Stimulated activated naive B cell treated with anti-CD40 and anti-IgM and Interleukin-4, amounts not matched to agents 10 μg/mL and 1 μg/mL and 100 μg/mL, for 72 hours (primary cell): ENCODE measurements at regions not wholly inside any gene's neighbourhood (a gene's known extent, or its start where the extent isn't known, plus 50 kb on each side); places are given as distances from the start of the nearest gene placed in this dataset.

Experiments used
- ATAC-seq, 2 donors: fragments of 150-1000 bp; cut with Tn5 transposase; replicated peaks; 2 replicates each; pipeline ENCODE4 v1.10.0; 2021; ENCODE audit warnings: moderate library complexity in 1 of 2
- DNase-seq: peaks from one replicate; pipeline ENCODE4 v3.0.0; 2021
- H3K27ac Mint-ChIP-seq: one replicate; pipeline ENCODE4 v1.8.0; 2022; ENCODE audit warnings: mild to moderate bottlenecking, mixed read lengths
- H3K27me3 Mint-ChIP-seq, 2 donors: one replicate each; pipeline ENCODE4 v1.8.0; 2022; ENCODE audit warnings: mixed read lengths in 2 of 2
- H3K36me3 Mint-ChIP-seq, 2 donors: one replicate each; pipeline ENCODE4 v1.8.0; 2022; ENCODE audit warnings: mixed read lengths in 2 of 2, mild to moderate bottlenecking in 1 of 2
- H3K4me1 Mint-ChIP-seq, 2 donors: one replicate each; pipeline ENCODE4 v1.8.0; 2022; ENCODE audit warnings: mixed read lengths in 2 of 2, mild to moderate bottlenecking in 1 of 2
- H3K4me3 Mint-ChIP-seq, 2 donors: one replicate each; pipeline ENCODE4 v1.8.0; 2022; ENCODE audit warnings: mild to moderate bottlenecking in 2 of 2, mixed read lengths in 2 of 2, moderate library complexity in 1 of 2
- H3K9me3 Mint-ChIP-seq, 2 donors: one replicate each; pipeline ENCODE4 v1.8.0; 2022; ENCODE audit warnings: mixed read lengths in 2 of 2, mild to moderate bottlenecking in 1 of 2

- peak overlapping the region; percentile 39 to 65 for H3K4me3 Mint-ChIP-seq
- no peaks in the 10 kb centered on the region for H3K36me3 Mint-ChIP-seq
- DNase-seq = no peak
- H3K4me1 Mint-ChIP-seq = peaks cover 14 to 35% of the 10 kb centered on the region in 2 donors
- no peak overlapping the region for H3K27ac Mint-ChIP-seq
- H3K9me3 Mint-ChIP-seq = peaks cover 0 to 2% of the 10 kb centered on the region in 2 donors
- H3K27me3 Mint-ChIP-seq = peaks cover 8 to 22% of the 10 kb centered on the region in 2 donors
- peak; percentile 95 for ATAC-seq
These were observed 55.6 kb upstream of the CCSER1 start for GRCh38 chr4:90071289-90072235.

DNA sequence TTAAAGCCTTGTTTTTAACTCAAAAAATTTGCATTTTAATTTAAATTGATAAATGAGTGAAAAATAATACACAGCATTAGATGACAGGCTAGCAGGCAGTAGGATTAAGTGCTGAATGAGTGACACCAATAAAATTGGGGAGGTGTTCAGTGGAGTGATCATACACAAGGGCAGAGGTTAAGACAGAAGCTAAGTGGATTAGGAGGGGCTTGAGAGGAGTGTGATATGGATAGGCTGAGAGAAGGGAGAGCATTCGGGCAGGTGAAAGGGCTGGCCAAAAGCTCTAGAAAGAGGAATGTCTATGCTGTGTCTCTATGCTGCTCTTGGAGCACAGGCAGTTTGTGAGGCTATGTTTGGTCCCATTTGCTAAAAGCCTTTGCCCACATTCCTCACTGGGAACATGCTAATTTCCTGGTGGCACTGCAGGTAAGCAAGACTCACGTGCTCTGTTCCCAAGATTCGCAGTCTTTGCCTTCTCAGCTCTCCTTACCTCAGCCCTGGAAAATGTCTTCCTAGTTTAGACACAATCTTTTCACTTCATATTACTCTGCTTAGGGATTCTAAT lies 52.8 kb upstream of the CCSER1 start:
- DNase-seq (no peak), ATAC-seq (no peak)
- Mint-ChIP-seq H3K27me3 (peaks cover 0 to 9% of the 10 kb centered on the region in 2 donors), H3K27ac (no peak overlapping the region), H3K4me3 (no peak overlapping the region), H3K9me3 (no peaks in the 10 kb centered on the region), H3K36me3 (no peaks in the 10 kb centered on the region), H3K4me1 (peaks cover 16 to 42% of the 10 kb centered on the region in 2 donors)
